Liver (tissue), 8 donors: ENCODE measurements at regions not wholly inside any gene's neighbourhood (a gene's known extent, or its start where the extent isn't known, plus 50 kb on each side); places are given as distances from the start of the nearest gene placed in this dataset.

Source experiments
- DNase-seq: peaks from one replicate; pipeline ENCODE4 v3.0.0-alpha.2; 2017; ENCODE audit warnings: low spot score
- H3K27ac ChIP-seq, 2 donors: one replicate each; pipeline ENCODE4 v1.7.0; 2013; ENCODE audit warnings: inconsistent platforms in 2 of 2, low read length in 2 of 2, control low read depth in 1 of 2, low read depth in 1 of 2, mild to moderate bottlenecking in 1 of 2
- H3K27me3 ChIP-seq, 4 donors: one replicate each; pipeline versions ENCODE4 v1.6.1 to v1.7.0; 2013; ENCODE audit warnings: low read length in 3 of 4, inconsistent platforms in 1 of 4, mild to moderate bottlenecking in 1 of 4, moderate library complexity in 1 of 4; ENCODE audit not compliant: control insufficient read depth in 4 of 4, insufficient read depth in 4 of 4
- H3K36me3 ChIP-seq, 4 donors: one replicate each; pipeline versions ENCODE4 v1.6.1 to v1.7.0; 2013; ENCODE audit warnings: low read length in 3 of 4, mild to moderate bottlenecking in 3 of 4, low read depth in 1 of 4, moderate library complexity in 1 of 4; ENCODE audit not compliant: control insufficient read depth in 4 of 4, insufficient read depth in 3 of 4
- H3K4me1 ChIP-seq, 4 donors: one replicate each; pipeline versions ENCODE4 v1.6.1 to v1.7.0; 2013; ENCODE audit warnings: low read length in 3 of 4, mild to moderate bottlenecking in 3 of 4, moderate library complexity in 1 of 4; ENCODE audit not compliant: control insufficient read depth in 4 of 4, insufficient read depth in 4 of 4
- H3K4me3 ChIP-seq, 3 donors: one replicate each; pipeline versions ENCODE4 v1.6.1 to v1.7.0; 2013; ENCODE audit warnings: low read length in 3 of 3, control low read depth in 1 of 3, low read depth in 1 of 3, mild to moderate bottlenecking in 1 of 3
- H3K9ac ChIP-seq, 2 donors: one replicate each; pipeline ENCODE4 v1.7.0; 2013; ENCODE audit warnings: low read length in 2 of 2, mild to moderate bottlenecking in 2 of 2, moderate library complexity in 2 of 2, control low read depth in 1 of 2, low read depth in 1 of 2
- H3K9me3 ChIP-seq, 4 donors: one replicate each; pipeline versions ENCODE4 v1.6.1 to v1.7.0; 2013; ENCODE audit warnings: low read length in 3 of 4; ENCODE audit not compliant: control insufficient read depth in 4 of 4
- EGR1 ChIP-seq, 2 donors: IDR thresholded peaks; 2 replicates each; pipeline ENCODE4 v1.6.1; 2016 to 2018; ENCODE audit warnings: antibody characterized with exemption in 2 of 2, low read depth in 2 of 2
- FOXA1 ChIP-seq: IDR thresholded peaks from 2 replicates; pipeline ENCODE4 v1.6.1; 2016; ENCODE audit warnings: antibody characterized with exemption
- FOXA2 ChIP-seq: IDR thresholded peaks from 2 replicates; pipeline ENCODE4 v1.6.1; 2016; ENCODE audit warnings: antibody characterized with exemption
- GABPA ChIP-seq, 2 donors: IDR thresholded peaks in 1 of 2; conservative IDR thresholded peaks in 1 of 2; 2 replicates each; pipeline ENCODE4 v1.6.1; 2016; ENCODE audit warnings: antibody characterized with exemption in 2 of 2, mild to moderate bottlenecking in 1 of 2, moderate library complexity in 1 of 2
- HNF4A ChIP-seq, 2 donors: conservative IDR thresholded peaks; 2 replicates each; pipeline ENCODE4 v1.6.1; 2016; ENCODE audit warnings: antibody characterized with exemption in 2 of 2, mild to moderate bottlenecking in 2 of 2
- HNF4G ChIP-seq: IDR thresholded peaks from 2 replicates; pipeline ENCODE4 v1.6.1; 2016; ENCODE audit warnings: antibody characterized with exemption
- JUND ChIP-seq, 2 donors: IDR thresholded peaks; 2 replicates each; pipeline ENCODE4 v1.6.1; 2016; ENCODE audit warnings: antibody characterized with exemption in 2 of 2
- NR2F2 ChIP-seq: IDR thresholded peaks from 2 replicates; pipeline ENCODE4 v1.6.1; 2016; ENCODE audit warnings: antibody characterized with exemption
- RAD21 ChIP-seq, 2 donors: IDR thresholded peaks; 2 replicates each; pipeline ENCODE4 v1.6.1; 2016; ENCODE audit warnings: antibody characterized with exemption in 2 of 2, mild to moderate bottlenecking in 2 of 2
- RXRA ChIP-seq, 2 donors: IDR thresholded peaks; 2 replicates each; pipeline ENCODE4 v1.6.1; 2017 to 2018; ENCODE audit warnings: antibody characterized with exemption in 2 of 2, mild to moderate bottlenecking in 1 of 2
- SP1 ChIP-seq: IDR thresholded peaks from 2 replicates; pipeline ENCODE4 v1.6.1; 2018; ENCODE audit warnings: antibody characterized with exemption, mild to moderate bottlenecking
- TAF1 ChIP-seq: conservative IDR thresholded peaks from 2 replicates; pipeline ENCODE4 v1.6.1; 2016; ENCODE audit warnings: antibody characterized with exemption, mild to moderate bottlenecking
- YY1 ChIP-seq: IDR thresholded peaks from 2 replicates; pipeline ENCODE4 v1.6.1; 2016; ENCODE audit warnings: antibody characterized with exemption, mild to moderate bottlenecking
- WGBS: extraction: QIAGEN DNeasy Blood & Tissue Kit; methylation state at CpG from one replicate; pipeline ENCODE4 v1.1.7; 2013; 5-methylcytosine and 5-hydroxymethylcytosine counted together
- TF ChIP-seq, protein P1 (sequence below): IDR thresholded peaks from 2 replicates; pipeline ENCODE4 v1.6.1; 2016; ENCODE audit warnings: antibody characterized with exemption, mild to moderate bottlenecking
- TF ChIP-seq, protein P2 (sequence below): IDR thresholded peaks from 2 replicates; pipeline ENCODE4 v1.6.1; 2016; ENCODE audit warnings: antibody characterized with exemption
- TF ChIP-seq, protein P3 (sequence below): IDR thresholded peaks from 2 replicates; pipeline ENCODE4 v1.6.1; 2016; ENCODE audit warnings: antibody characterized with exemption
- TF ChIP-seq, protein P4 (sequence below): IDR thresholded peaks from 2 replicates; pipeline ENCODE4 v1.6.1; 2016; ENCODE audit warnings: antibody characterized with exemption
- TF ChIP-seq, protein P5 (sequence below): fragments of 150-350 bp; IDR thresholded peaks from 2 replicates; pipeline ENCODE4 v1.5.1; 2017; ENCODE audit warnings: improper control_type of control experiment, low read depth, low read length; ENCODE audit not compliant: missing input control
- donor health status: healthy.
- donor health status: healthy.
- donor health status: healthy.
- donor health status: healthy.
- donor health status: healthy.

DNA sequence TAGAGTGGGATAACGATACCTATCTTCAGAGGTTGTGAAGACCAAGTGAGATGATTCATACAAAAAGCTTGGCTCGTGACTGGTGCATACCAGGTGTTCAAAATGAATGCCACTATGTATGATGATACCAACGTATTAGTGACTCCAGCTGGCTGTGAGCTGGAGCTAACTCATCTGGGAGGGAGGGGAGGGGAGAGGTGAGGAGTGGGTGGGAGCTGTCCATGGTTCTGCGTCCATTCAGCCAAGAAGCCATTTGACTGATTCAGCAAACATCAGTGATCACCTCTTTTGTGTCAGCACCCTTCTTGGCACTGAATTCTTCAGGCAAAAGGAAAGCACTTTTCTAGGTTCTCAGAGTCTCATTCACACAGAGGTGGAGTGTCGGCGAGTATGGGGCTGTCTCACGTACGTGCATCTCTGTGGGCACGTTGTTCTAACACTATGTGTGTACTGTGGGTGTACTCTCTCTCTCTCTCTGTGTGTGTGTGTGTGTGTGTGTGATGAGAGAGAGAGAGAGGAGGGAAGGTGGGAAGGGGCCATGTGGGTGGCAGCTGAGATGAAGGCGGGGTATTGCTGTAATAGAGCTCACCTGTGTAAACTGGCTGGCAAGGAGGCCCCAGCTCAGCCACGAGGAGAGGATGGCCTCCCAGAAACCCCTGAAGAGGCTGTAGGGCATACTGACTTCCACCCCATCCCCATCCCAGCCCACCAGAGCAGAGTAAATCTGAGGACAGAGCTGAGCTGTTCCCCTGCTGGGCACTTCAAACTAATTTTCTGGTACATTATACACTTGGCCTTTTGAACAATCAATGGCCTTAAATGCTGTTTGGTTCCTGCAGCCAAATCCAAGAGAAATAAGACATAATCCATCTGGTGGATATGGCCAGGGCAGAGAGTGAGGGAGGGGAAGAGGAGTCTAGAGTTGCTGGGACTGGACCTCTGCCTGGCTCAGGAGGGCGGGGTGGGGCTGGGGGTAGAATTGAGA, 96.1 kb upstream of the THY1 start:
- 71% methylated on average over 12 of the region's 12 CpGs for WGBS
- no peak for TF ChIP-seq RXRA (IDR thresholded peaks at IDR 0.05)
- no peak for TF ChIP-seq FOXA2
- TF ChIP-seq HNF4G = no peak
- no peak for TF ChIP-seq JUND (IDR thresholded peaks at IDR 0.05)
- TF ChIP-seq, protein P1, sequence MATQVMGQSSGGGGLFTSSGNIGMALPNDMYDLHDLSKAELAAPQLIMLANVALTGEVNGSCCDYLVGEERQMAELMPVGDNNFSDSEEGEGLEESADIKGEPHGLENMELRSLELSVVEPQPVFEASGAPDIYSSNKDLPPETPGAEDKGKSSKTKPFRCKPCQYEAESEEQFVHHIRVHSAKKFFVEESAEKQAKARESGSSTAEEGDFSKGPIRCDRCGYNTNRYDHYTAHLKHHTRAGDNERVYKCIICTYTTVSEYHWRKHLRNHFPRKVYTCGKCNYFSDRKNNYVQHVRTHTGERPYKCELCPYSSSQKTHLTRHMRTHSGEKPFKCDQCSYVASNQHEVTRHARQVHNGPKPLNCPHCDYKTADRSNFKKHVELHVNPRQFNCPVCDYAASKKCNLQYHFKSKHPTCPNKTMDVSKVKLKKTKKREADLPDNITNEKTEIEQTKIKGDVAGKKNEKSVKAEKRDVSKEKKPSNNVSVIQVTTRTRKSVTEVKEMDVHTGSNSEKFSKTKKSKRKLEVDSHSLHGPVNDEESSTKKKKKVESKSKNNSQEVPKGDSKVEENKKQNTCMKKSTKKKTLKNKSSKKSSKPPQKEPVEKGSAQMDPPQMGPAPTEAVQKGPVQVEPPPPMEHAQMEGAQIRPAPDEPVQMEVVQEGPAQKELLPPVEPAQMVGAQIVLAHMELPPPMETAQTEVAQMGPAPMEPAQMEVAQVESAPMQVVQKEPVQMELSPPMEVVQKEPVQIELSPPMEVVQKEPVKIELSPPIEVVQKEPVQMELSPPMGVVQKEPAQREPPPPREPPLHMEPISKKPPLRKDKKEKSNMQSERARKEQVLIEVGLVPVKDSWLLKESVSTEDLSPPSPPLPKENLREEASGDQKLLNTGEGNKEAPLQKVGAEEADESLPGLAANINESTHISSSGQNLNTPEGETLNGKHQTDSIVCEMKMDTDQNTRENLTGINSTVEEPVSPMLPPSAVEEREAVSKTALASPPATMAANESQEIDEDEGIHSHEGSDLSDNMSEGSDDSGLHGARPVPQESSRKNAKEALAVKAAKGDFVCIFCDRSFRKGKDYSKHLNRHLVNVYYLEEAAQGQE = peak; percentile 96
- Histone ChIP-seq H3K9ac (no peak overlapping the region), H3K27ac (no peak overlapping the region), H3K4me1 (no peaks in the 10 kb centered on the region), H3K9me3 (no peaks in the 10 kb centered on the region), H3K4me3 (no peak overlapping the region), H3K27me3 (no peaks in the 10 kb centered on the region), H3K36me3 (no peaks in the 10 kb centered on the region)
- DNase-seq = peak; percentile 38

DNA sequence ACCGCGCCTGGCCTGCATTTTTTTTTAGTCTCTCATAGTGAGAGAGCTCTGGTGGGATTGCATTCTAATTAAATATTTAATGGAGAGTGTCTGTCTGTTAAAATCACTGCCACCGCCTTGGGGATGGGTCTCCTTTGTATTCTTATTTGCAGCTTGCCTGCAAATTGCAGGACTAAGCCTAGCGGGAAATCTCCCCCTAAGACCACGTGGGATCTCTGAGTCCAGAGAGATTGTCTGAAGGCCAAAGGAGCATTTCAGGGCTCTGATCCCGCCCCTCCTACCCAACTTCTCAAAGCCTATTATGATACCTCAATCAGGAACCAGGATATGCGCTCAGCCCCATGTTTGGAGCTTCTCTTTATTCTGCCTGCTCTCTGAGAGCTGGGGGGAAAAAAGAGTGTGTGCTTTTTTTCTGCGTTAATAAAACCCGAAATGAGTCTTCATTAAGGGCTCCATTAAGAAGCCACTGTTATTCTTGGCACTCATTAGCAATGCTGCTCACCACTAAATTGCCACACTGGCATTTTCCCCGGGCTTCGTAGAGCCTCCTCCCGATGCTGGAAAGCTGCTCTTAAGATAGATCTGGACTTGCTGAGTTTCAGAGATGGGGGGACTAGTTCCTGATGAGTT, 92.9 kb upstream of the THY1 start:
- DNase-seq = no peak
- H3K9ac ChIP-seq = no peak overlapping the region
- no peaks in the 10 kb centered on the region for H3K9me3 ChIP-seq
- H3K27ac ChIP-seq = no peak overlapping the region
- TF ChIP-seq SP1 = no peak
- no peak for TF ChIP-seq FOXA1
- no peak for TF ChIP-seq RXRA (IDR thresholded peaks at IDR 0.05)
- no peaks in the 10 kb centered on the region for H3K36me3 ChIP-seq
- H3K4me1 ChIP-seq = no peaks in the 10 kb centered on the region
- H3K4me3 ChIP-seq = no peak overlapping the region
- no peaks in the 10 kb centered on the region for H3K27me3 ChIP-seq
- 78% methylated on average over 12 of the region's 12 CpGs for WGBS

DNA sequence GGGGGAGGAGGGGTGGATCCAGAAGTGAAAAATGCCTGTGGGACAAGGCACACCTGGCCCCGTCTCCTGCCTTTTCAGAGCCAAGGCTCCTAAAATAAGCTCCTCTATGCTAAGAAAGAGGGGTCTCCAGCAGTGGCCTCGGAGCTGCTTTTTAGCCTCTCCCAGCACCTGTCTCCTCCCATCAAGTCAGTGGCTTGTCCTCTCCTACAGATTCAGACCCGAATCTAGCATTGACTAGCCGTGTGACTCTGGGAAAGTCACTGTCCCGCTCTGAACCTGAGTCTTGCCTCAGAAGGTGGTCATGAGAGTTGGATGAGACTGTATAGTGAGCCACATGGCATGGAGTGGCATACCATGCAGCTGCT, 90.8 kb upstream of the THY1 start:
- DNase-seq = no peak
- no peak overlapping the region for H3K9ac ChIP-seq
- no peaks in the 10 kb centered on the region for H3K4me1 ChIP-seq
- WGBS = 83% methylated on average over 5 of the region's 5 CpGs
- H3K36me3 ChIP-seq = no peaks in the 10 kb centered on the region
- no peaks in the 10 kb centered on the region for H3K27me3 ChIP-seq
- no peaks in the 10 kb centered on the region for H3K9me3 ChIP-seq
- no peak overlapping the region for H3K27ac ChIP-seq
- H3K4me3 ChIP-seq = no peak overlapping the region
- TF ChIP-seq YY1 (no peak), GABPA (IDR thresholded peaks at IDR 0.05 in 1 of 2, conservative IDR thresholded peaks at IDR 0.05 in 1 of 2) (no peak), TAF1 (no peak), FOXA1 (no peak), HNF4A (conservative IDR thresholded peaks at IDR 0.05) (no peak), RAD21 (IDR thresholded peaks at IDR 0.05) (no peak), NR2F2 (no peak), EGR1 (IDR thresholded peaks at IDR 0.05; ENCODE audit: low read depth in 2 of 2) (no peak), JUND (IDR thresholded peaks at IDR 0.05) (no peak), SP1 (no peak), HNF4G (no peak)
- TF ChIP-seq, protein P2, sequence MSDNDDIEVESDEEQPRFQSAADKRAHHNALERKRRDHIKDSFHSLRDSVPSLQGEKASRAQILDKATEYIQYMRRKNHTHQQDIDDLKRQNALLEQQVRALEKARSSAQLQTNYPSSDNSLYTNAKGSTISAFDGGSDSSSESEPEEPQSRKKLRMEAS = no peak
- TF ChIP-seq, protein P3, sequence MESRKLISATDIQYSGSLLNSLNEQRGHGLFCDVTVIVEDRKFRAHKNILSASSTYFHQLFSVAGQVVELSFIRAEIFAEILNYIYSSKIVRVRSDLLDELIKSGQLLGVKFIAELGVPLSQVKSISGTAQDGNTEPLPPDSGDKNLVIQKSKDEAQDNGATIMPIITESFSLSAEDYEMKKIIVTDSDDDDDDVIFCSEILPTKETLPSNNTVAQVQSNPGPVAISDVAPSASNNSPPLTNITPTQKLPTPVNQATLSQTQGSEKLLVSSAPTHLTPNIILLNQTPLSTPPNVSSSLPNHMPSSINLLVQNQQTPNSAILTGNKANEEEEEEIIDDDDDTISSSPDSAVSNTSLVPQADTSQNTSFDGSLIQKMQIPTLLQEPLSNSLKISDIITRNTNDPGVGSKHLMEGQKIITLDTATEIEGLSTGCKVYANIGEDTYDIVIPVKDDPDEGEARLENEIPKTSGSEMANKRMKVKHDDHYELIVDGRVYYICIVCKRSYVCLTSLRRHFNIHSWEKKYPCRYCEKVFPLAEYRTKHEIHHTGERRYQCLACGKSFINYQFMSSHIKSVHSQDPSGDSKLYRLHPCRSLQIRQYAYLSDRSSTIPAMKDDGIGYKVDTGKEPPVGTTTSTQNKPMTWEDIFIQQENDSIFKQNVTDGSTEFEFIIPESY = no peak
- TF ChIP-seq, protein P4, sequence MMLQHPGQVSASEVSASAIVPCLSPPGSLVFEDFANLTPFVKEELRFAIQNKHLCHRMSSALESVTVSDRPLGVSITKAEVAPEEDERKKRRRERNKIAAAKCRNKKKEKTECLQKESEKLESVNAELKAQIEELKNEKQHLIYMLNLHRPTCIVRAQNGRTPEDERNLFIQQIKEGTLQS = no peak
- TF ChIP-seq, protein P5, sequence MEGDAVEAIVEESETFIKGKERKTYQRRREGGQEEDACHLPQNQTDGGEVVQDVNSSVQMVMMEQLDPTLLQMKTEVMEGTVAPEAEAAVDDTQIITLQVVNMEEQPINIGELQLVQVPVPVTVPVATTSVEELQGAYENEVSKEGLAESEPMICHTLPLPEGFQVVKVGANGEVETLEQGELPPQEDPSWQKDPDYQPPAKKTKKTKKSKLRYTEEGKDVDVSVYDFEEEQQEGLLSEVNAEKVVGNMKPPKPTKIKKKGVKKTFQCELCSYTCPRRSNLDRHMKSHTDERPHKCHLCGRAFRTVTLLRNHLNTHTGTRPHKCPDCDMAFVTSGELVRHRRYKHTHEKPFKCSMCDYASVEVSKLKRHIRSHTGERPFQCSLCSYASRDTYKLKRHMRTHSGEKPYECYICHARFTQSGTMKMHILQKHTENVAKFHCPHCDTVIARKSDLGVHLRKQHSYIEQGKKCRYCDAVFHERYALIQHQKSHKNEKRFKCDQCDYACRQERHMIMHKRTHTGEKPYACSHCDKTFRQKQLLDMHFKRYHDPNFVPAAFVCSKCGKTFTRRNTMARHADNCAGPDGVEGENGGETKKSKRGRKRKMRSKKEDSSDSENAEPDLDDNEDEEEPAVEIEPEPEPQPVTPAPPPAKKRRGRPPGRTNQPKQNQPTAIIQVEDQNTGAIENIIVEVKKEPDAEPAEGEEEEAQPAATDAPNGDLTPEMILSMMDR = no peak
